ENCODE measurements at regions not wholly inside any gene's neighbourhood (a gene's known extent, or its start where the extent isn't known, plus 50 kb on each side); places are given as distances from the start of the nearest gene placed in this dataset.
A peak's percentile ranks its signal among the peaks of the same experiment; 100 is the strongest.

DNA sequence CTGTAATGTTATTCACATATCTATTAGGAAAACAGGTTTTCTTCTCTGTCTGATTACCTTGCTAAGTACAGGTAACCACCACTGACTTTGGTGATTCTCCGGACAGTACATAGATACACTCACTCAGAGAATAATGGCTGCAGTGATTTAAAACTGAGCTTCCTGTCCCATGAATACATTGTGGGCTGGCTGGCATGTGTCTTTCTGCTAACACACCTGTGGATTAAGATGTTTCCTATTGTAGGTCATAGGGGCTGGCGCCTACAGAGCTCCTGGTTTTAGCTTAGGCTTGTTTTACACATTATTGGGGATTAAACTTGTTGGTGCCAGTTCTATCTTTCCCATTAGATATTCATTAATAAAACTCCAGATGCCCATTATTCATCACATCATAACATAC lies 102.7 kb upstream of the MEIS2 start:
- Histone ChIP-seq H3K4me3 (no peak overlapping the region), H3K4me1 (replicated peaks in 1 of 2) (no peaks in the 10 kb centered on the region), H3K27ac (no peak overlapping the region), H3K36me3 (replicated peaks in 1 of 2) (no peaks in the 10 kb centered on the region), H3K27me3 (no peaks in the 10 kb centered on the region), H3K9me3 (replicated peaks in 1 of 3) (no peaks in the 10 kb centered on the region)
- no peak for DNase-seq
- WGBS, 4 donors = 87 to 94% (median 90%) methylated on average over 2 of the region's 2 CpGs
- TF ChIP-seq POLR2A (IDR thresholded peaks at IDR 0.05) = no peak
- TF ChIP-seq, protein P1, sequence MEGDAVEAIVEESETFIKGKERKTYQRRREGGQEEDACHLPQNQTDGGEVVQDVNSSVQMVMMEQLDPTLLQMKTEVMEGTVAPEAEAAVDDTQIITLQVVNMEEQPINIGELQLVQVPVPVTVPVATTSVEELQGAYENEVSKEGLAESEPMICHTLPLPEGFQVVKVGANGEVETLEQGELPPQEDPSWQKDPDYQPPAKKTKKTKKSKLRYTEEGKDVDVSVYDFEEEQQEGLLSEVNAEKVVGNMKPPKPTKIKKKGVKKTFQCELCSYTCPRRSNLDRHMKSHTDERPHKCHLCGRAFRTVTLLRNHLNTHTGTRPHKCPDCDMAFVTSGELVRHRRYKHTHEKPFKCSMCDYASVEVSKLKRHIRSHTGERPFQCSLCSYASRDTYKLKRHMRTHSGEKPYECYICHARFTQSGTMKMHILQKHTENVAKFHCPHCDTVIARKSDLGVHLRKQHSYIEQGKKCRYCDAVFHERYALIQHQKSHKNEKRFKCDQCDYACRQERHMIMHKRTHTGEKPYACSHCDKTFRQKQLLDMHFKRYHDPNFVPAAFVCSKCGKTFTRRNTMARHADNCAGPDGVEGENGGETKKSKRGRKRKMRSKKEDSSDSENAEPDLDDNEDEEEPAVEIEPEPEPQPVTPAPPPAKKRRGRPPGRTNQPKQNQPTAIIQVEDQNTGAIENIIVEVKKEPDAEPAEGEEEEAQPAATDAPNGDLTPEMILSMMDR (IDR thresholded peaks at IDR 0.05) = no peak
- intact Hi-C loops (cut with DNase I) = no loop called here

DNA sequence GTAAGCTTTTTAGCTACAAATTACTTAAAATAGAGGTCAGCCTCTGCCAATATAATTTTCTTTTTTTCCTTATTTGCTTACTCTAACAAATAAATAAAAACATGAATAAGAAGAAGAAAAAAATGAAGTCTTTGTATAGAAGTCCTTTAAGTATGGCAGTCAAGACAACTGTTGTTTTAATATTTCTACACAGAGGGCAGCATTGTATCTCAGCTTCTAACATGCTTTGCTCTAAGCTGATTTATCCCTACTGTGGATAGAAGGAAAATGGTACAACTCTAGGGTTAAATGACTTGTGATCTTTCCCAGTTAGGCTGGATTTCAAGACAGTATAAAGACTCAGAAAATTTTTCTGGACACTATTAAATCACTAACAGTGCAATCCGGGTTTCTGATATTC lies 104.3 kb upstream of the MEIS2 start:
- WGBS, 4 donors = 40 to 58% (median 51%) methylated on average over 1 of the region's 1 CpG
- H3K27me3 ChIP-seq = no peaks in the 10 kb centered on the region
- H3K4me3 ChIP-seq = peak overlapping the region in 1 of 4 donors; percentile 23
- intact Hi-C loops (cut with DNase I) = no loop called here
- H3K4me1 ChIP-seq (replicated peaks in 1 of 2) = no peaks in the 10 kb centered on the region
- H3K9me3 ChIP-seq (replicated peaks in 1 of 3) = no peaks in the 10 kb centered on the region
- no peak for DNase-seq
- H3K27ac ChIP-seq = no peak overlapping the region
- no peak for TF ChIP-seq POLR2A (IDR thresholded peaks at IDR 0.05)
- TF ChIP-seq, protein P1 (IDR thresholded peaks at IDR 0.05) = no peak
- no peaks in the 10 kb centered on the region for H3K36me3 ChIP-seq (replicated peaks in 1 of 2)

DNA sequence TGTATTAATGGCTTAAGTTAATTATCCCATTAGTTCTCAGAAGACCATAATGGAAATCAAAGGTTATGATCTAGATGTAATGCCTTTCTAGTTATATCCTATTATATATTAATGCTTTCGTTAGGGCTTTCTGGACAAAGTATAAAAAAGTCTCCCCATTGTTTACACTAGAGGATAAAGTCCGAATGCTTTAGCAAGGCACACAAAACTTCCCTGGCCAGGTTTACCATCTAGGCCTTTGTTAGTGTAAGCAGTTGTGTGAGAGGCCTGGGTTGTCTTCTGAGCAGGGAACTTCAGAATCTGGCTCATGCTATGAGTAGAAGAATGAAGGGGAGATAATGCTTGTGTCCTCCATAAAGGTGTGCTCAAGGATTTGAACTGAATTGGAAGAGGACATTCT lies 106.3 kb upstream of the MEIS2 start:
- H3K4me3 ChIP-seq = no peak overlapping the region
- TF ChIP-seq, protein P1 (IDR thresholded peaks at IDR 0.05) = no peak
- no peak for TF ChIP-seq POLR2A (IDR thresholded peaks at IDR 0.05)
- no peak for DNase-seq
- no peaks in the 10 kb centered on the region for H3K36me3 ChIP-seq (replicated peaks in 1 of 2)
- H3K27me3 ChIP-seq = no peaks in the 10 kb centered on the region
- no peak overlapping the region for H3K27ac ChIP-seq
- intact Hi-C loops (cut with DNase I) = no loop called here
- H3K4me1 ChIP-seq (replicated peaks in 1 of 2) = no peaks in the 10 kb centered on the region
- WGBS, 4 donors = 84 to 89% (median 87%) methylated on average over 2 of the region's 2 CpGs
- no peaks in the 10 kb centered on the region for H3K9me3 ChIP-seq (replicated peaks in 1 of 3)

DNA sequence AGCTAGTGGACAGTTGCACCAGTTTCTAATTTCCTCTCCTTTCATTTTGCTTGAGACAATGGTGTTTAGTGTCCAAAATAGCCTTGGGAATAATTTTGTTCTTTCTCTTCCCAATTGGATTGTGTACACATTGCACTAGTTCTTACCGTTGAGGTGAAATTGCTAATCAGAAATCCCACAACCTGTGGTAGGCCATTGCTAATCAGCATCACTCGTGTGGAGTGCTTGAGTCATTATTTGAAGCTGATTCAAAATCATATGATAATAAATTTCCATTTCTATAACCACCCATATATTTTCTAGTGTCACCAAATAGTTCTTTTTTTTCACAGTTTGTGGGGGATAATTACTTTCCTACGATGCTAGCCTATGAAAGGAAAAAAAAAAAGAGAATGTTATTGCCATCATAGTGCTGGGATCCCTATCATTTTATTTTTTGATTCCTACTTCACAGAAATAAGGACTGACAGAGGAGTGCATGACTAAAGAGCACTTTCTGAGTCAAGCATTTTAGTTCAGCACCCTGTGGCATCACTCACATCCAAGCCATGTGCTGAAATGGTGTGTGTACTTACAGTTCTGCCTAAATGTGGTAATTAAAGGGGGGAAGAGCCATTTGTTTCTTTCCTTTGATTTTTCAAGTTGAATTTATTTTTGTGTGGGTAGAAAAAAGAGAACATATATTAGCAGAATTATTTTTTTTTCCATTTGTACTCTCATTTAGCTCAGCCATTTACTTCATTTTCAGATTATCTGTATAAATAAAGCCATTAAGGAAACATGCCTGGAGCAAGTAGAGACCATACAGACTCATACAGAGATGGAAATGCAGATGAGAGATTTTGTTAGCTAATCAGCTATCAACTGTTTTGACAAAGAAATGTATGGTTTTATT lies 108.0 kb upstream of the MEIS2 start:
- DNase-seq = no peak
- Histone ChIP-seq H3K27me3 (no peaks in the 10 kb centered on the region), H3K36me3 (replicated peaks in 1 of 2) (no peaks in the 10 kb centered on the region), H3K4me3 (no peak overlapping the region), H3K9me3 (replicated peaks in 1 of 3) (no peaks in the 10 kb centered on the region), H3K27ac (no peak overlapping the region), H3K4me1 (replicated peaks in 1 of 2) (no peaks in the 10 kb centered on the region)
- WGBS, 4 donors = 71 to 78% (median 75%) methylated on average over 3 of the region's 3 CpGs
- intact Hi-C loops (cut with DNase I) = no loop called here
- TF ChIP-seq, protein P1 (IDR thresholded peaks at IDR 0.05) = no peak
- no peak for TF ChIP-seq POLR2A (IDR thresholded peaks at IDR 0.05)
